ENCODE measurements at regions not wholly inside any gene's neighbourhood (a gene's known extent, or its start where the extent isn't known, plus 50 kb on each side); places are given as distances from the start of the nearest gene placed in this dataset.

DNA sequence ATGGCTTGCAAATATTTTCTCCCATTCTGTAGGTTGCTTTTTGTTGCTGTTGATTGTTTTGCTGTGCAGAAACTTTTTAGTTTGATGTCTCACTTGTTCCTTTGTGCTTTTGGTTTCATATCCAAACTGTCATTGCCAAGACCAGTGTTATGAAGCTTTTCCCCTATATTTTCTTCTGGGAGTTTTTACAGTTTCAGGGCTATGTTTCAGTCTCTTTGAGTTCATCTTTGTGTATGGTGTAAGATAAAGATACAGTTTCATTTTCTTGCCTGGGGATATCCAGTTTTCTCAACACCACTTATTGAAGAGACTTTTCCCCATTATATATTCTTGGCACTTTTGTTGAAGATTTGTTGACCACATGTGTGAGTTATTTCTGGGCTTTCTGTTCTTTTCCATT lies 139.9 kb downstream of the MRPL57 start:
- TF ChIP-seq, protein P1, sequence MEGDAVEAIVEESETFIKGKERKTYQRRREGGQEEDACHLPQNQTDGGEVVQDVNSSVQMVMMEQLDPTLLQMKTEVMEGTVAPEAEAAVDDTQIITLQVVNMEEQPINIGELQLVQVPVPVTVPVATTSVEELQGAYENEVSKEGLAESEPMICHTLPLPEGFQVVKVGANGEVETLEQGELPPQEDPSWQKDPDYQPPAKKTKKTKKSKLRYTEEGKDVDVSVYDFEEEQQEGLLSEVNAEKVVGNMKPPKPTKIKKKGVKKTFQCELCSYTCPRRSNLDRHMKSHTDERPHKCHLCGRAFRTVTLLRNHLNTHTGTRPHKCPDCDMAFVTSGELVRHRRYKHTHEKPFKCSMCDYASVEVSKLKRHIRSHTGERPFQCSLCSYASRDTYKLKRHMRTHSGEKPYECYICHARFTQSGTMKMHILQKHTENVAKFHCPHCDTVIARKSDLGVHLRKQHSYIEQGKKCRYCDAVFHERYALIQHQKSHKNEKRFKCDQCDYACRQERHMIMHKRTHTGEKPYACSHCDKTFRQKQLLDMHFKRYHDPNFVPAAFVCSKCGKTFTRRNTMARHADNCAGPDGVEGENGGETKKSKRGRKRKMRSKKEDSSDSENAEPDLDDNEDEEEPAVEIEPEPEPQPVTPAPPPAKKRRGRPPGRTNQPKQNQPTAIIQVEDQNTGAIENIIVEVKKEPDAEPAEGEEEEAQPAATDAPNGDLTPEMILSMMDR (conservative IDR thresholded peaks at IDR 0.05 in 1 of 2, IDR thresholded peaks at IDR 0.05 in 1 of 2; ENCODE audit: extremely low read depth in 1 of 2, insufficient read depth in 1 of 2, low read depth in 1 of 2, low read length in 2 of 2): no peak
- TF ChIP-seq EZH2 (IDR thresholded peaks at IDR 0.05; ENCODE audit: borderline replicate concordance, low read length): no peak

All from mammary epithelial cell (primary cell).